HG03469 (cell line): ENCODE measurements at regions not wholly inside any gene's neighbourhood (a gene's known extent, or its start where the extent isn't known, plus 50 kb on each side); places are given as distances from the start of the nearest gene placed in this dataset.

Source experiments
- ATAC-seq: cut with Tn5 transposase; IDR thresholded peaks from one replicate; pipeline ENCODE4 v1.9.1; 2021; ENCODE audit warnings: mild to moderate bottlenecking, moderate library complexity, moderate number of reproducible peaks; ENCODE audit not compliant: unreplicated experiment

DNA sequence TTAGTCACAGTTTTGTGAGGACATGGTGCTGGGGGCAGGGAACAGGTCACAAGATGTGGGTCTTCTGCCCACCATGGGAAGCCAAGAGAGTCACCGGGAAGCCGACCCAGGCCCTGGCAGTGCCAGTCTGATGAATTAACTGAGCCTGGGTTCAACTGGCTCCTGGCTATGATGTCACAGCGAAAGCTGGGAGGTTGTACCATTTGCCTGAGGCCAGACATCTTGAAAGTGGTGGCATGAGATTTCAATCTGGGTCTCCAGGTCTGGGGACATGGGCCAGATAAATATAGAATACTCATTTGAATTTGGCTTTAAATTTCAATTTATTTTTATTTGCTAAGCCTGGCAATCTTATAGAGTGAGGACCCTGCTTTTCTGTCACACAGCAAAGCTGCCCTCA, 280.9 kb downstream of the NSG2 start:
- no peak for ATAC-seq

DNA sequence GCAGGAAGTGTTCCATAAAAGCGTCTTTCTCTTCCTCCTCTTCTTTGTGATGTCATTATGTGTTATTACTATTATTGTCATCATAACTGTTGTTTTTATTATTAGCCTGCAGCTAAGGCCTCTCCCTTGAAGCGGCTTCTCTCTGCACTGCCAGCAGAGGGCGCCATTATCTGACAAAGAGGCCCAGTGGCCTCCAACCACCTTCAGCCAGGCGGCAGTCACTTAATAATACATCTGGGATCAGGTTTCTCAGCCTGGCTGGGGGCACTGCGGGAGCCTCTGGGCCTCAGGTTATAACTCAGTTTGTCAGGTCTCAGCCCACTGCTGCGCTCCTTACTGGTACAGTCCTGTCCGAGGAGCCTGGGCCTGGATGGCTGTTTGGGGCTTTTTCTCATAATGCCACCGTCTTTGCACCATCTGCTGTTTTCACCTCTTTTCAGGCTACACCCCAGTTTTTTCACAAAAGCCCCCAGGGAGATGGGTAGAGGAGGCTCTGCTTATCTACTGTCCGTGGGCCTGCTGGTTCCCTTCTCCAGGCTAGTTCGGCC, 281.9 kb downstream of the NSG2 start:
- no peak for ATAC-seq

DNA sequence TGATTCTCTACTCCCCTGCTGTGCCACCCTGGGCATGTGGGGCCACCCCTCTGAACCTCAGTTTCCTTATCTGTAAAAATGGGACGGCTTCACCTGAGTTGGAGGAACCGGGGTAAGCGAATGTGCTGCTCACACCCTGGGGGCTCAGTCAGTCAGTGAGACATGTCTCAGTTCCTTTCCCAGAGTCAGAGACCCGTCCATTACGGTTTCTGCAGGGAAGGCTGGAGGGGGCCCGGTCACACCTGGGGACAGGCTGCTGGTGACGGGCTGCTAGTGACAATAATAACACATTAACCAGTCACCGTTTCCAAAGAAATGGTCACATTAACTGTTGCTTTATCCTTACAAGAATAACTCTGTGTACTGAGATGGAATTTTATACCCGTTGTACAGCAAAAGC, 282.4 kb downstream of the NSG2 start:
- no peak for ATAC-seq

DNA sequence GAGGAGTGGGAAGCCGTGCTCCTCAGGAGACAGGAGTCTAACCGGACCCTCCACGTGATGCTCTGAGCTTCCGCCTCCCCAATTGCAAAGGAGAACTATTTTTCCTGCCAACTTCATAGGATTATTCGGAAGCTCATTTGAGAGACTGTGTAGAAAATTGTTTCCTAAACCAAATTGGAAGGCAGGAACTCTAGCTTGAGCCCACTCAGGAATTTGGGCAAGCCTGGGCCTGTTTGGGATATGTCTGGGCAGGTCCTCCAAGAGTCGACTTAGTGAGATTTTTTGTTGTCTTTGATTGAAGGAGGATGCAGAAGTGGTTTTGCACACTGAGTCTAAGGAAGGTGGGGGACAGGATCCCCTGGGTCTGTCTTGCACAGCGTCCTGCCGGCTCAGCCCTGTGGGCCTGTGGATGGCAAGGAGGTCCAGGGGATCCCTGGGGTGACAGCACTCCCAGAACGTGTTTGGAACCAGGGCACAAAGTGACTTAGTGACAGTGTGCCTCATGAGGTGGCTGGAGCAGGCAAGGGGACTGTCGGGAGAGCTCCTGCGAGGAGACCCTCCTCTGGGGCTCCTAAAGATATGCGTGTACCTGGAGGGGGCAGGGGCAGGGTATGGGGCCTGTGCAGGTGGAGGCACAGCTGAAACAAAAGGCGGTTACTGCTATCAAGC, 283.3 kb downstream of the NSG2 start:
- no peak for ATAC-seq

DNA sequence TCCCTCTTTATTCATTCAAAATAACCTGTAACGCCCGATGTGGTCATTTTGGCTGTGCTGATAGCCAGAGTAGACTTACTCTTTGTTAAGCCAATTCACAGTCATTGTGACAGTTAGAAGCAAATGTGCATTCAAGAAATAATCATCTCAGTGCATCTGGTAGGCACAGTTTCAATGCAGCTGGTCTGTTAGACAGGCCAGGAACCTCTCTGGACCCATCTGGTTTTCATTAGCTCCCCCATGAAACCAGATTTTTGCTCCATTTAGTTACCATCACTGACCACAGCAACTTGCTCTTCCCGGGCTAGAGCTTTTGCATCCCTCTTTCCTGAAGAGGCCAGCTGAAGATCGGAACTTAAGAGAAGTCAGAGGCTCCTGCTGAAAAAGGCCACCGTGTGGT, 284.2 kb downstream of the NSG2 start:
- ATAC-seq = no peak

DNA sequence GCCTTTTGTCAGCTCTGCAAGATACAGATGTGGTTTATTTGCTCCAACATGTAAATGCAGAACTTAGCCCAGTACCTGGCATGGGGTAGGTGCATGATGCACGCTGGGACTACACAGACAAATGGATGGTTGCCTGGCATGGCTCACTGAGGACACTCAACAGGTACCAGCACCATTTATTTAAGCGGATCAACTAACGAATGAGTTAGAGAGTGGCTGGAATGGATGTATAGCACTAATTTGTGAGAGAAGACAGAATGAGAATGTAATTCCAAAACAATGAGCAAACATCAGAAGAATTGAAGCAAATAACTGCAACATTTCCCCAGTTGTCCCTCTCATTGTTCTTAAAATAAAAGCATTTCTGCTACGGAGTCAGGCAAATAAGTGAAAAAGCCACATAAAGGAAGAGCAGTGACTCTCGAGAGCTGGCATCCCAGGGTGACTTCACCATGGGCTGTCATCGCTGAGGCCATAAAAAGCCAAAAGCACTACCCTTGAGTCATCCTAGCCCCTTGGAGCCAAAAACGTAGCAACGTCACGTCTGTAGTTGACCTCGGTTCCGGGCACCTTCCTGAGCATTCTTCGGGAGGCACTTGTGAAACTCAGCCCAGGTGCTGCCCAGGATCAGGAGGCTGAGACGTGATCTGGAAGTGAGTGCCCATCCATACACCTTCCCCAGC, 290.3 kb downstream of the NSG2 start:
- no peak for ATAC-seq

DNA sequence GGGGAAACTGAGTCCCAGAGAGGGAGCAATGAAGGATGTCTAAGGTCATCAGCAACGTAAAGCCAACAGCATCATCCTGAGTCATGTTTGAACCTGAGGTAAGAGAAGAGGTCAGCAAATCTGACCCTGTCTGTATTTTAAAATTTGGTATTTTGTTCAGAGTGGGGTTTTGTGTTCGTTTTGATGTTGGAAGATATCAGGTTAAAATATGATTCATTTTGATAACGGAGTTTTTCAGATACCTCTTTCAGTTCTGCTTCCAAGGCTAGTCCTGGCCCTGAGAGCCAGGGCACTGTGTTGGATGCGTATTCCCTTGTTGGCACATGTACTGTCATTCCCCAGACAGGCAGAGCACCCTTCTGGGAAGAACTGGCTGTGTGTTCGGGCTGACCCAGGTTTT, 291.0 kb downstream of the NSG2 start:
- ATAC-seq = no peak

DNA sequence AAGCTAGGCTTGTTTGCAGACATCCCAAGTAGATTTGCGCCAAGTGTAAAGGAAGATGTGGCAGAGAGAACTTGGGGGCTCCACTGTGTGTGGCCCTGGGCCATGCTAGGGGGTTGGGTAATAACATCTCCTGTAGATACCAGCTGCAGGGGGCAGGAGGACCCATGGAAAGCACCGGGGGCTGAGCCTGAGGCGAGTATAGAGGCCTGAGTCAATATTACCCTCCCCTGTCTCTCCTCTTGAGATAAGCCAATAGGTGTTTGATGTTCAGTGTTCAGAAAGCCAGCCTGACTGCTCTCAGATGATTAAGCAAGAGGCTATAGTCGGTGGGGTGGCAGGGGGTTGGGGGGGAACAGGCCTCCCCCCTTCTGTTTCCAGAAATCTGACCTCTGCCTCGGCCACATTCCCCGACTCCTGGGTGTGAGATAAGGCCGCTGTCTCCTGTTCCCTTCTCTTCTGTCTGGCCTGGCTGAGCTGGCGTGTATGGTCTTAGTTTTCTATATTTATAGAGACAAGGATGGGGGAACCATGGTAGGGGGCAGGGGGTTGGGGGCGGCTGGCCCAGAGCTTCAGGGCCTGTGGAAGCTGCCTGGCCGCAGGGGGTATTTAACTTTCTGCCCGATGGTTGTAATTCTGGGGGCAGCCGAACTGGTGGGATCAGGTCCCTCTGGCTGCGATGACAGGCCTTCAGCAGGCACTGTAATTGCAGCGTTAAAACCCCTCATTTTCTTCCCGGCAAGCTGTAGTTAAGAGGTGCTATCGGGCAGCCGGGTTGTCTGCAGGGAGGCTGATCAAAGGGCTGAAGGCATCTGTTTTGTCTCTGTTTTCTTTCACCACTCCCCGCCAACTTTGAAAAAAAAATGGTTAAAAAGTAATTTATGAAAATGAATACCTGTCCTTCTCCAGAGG, 292.0 kb downstream of the NSG2 start:
- ATAC-seq = no peak

DNA sequence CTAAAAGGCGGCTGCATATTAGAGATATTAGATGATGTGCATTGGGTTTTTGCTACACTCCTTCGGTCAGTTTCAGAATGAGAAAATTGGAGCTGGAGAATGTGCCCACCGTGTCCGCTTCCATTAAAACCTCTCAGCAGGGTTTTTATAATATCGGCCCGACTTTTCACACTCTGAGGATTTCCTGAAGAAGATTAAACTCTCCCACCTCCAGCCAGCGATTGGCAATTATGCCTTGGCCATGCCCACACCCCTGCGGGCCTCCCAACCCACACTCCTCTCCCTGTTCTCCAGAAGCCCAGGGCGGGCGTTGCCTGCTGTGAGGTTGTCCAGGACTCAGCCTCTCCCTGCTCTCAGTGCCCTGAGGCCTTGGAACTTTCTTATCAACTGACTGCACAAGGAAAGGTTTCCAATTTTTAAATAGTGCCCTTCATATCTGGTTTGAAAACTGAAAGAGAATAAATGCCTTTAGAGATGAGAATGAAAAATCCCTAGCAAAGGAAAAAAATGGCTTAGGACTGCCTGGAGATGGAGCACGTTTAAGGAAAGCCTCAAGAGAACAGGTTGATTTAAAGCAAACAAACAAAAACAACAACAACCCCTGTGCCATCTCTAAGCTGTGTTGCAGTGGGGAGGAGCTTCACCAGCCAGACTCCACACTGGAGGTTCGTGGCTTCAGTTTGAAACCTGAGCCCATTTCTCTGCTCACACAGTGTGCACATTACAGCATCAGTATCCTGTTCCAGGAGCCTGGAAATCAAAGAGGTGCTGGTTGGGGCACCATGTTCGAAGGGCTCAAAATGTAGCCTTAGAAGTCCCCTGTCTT, 292.9 kb downstream of the NSG2 start:
- no peak for ATAC-seq

DNA sequence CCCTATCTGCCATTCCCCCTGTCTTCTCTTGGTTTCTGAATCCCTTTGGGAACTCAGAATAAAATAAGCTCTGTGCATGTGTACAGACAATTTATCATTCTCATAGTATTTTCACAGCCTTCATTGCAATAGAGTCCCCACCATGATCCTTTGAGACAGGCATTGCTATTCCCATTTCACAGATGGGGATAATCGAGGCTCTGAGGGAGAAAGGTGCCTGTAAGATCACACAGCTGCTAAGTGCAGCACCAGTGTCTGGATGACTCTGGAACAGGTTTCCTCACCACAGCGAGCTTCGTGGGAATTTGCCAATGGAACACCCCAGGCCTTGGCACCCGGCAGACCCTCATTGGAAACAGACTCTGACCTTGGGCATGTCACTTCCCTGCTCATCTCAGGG, 293.6 kb downstream of the NSG2 start:
- ATAC-seq = no peak

DNA sequence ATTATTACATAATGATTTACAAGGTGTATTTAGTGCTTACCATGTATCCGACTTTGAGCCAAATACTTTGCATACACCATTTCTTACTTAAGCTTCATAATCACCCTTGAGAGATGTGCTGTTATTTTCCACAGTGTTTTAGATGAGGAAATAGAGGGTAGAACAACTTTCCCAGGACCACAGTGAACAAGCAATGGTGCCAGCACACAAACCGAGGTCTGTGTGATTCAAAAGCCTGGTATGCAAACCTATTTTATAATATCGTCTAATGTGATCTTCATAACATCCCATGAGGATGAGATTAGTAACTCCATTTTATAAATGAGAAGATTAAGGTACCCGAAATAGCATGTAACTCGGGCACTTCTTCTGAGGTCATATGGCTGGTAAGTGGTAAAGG, 294.7 kb downstream of the NSG2 start:
- ATAC-seq = no peak

DNA sequence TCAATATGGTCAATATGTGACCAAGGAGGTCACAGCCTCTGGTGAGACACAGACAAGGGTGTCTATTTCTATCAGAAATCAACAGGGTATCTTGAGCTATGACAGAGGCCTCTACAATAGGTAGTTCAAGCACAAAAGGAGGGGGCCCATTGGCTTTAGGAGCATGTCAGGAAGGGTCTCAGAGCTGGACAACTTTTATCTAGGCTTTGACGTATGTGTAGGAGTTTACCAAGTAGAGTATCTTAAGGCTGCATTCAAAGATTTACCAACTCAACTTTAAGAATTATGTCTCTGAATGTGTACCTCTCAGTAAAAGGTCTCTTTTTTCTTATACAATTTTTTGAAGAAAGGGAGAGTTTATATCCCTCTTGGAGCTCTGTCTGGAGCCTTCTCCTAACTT, 297.2 kb downstream of the NSG2 start:
- no peak for ATAC-seq

DNA sequence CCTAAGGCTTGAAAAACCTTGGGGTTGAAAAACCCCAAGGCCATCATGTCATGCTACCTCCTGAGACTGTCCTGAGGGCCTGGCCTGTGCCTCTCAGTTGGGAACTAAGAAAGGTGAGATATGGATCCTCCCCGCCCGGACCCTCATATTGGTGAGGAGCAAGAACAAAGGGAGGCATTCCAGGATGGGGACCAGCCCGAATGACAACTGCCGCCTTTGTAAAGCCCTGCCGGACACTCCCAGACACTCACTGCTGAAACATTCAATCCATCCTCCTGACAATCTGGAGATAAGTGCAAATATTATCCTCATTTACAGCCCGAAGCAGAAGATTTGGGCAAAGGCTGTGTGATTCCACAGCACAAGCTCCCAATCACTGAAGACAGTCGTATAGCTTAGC, 298.3 kb downstream of the NSG2 start:
- no peak for ATAC-seq

DNA sequence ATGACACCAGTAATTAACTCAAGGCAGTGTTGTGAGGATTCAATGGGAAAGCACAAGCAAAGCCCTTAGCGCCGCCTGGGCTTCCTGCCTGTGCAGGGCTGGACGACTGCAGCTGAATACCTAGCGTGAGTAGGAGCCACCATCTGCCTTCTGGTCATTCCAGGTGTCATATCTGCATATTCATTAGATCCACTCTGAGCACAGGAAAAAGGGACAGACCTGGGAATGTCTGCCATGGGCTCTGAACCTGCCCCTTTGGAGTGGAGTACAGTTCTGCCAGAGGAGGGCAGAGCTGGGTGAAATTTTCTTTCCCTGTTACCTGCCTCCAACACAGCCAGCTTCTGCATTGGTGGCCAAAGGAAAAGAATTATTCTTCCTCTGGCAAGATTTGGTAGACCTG, 298.8 kb downstream of the NSG2 start:
- ATAC-seq = no peak

DNA sequence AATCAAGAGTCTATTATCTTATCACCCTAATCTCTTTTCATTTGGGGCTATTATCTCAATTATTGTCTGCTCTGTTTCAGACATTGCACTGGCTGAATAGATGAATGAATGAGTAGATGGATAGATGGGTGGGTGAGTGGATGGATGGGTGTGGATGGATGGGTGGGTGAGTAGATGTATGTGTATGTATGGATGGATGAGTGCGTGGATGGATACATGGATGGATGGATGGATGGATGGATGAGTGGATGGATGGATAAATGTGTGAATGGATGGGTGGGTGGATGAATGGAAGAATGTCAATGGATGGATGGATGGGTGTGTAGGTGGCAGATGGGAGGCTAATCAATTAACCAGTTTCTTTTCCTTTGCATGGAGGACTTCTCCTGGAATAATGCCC, 301.7 kb downstream of the NSG2 start:
- no peak for ATAC-seq

DNA sequence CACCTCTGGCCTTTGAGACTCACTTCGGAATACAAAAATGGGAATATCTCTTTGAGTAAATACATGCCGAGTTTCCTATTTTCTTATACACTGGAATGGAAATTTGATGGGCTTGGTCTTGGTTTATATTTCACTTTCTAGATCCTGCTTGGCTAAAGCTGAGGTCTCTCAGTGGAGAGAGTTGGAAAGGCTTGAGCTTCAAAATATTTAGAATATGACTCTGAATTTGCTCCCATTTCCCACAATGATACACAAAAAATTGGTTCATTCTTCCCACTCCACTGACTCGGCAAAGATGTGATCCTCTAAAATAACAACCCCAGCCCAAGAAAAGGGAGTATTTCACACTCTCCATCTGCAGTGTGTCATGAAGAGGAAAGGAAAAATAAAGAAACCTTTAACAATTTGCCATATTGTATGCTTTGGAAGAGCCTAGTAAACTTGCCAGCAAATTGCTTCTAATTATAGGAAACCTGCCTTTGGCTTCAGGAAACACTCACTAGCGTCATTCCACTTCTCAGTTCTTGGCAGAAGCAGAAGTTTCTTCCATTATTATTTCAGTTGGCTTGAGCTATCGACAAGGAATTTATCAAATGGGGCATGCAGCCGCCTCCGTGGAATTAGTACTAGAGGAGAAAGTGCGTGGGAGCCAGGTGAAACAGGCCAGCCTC, 302.9 kb downstream of the NSG2 start:
- no peak for ATAC-seq

DNA sequence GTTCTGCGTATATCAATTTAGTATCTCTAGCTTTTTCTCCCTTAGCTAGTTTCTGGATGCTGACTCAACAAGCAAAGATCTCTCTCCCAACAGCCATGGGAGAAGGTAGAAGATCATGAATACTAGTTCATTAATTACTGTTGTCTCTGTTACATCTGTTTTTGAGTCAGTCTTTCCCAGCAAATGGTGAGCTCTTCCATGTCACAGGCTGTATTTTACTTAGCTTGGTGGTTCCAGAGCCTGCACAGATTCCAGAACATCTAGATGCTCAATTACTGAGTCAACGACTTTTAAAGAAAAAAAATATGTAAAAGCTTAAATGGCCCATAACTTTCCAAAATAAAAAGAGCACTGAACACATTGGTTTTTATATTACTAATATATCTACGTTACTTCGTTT, 307.2 kb downstream of the NSG2 start:
- no peak for ATAC-seq

DNA sequence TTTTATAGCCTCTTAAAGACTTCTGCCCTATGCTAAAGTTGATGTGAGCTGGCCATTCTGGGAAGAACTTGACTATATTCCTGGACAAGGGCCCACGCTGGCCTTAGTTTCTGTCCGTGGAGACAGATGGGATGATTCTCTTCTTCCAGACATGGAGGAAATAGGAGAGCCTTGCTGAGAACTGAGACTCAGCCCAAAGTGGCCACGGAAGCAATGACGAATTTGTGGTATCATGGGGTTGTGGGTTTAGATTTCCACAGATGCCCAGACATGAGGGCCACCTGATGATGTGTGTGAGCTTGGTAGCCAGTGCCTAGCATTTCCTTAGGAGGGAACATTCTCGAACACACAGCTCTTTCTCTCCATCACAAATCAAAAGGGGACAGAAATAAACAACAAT, 309.1 kb downstream of the NSG2 start:
- ATAC-seq = no peak

DNA sequence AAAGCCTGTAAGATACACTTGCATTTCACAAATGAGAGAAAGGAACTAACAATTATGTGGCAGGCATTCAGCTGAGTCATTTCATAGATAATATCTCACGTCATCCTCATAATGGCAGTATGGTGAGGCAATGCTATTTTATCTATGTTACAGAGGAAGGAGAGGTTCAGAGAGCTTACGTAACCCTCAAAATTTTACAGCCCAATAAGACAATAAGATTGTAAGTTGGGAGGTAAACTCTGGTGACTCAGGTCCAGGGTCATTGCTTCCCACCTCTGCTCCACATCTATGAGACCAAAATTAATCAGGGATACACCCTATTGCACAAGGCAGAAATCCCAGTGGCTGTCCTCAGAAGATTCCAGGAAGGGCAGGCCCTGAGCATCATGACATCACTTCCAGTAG, 309.7 kb downstream of the NSG2 start:
- no peak for ATAC-seq

DNA sequence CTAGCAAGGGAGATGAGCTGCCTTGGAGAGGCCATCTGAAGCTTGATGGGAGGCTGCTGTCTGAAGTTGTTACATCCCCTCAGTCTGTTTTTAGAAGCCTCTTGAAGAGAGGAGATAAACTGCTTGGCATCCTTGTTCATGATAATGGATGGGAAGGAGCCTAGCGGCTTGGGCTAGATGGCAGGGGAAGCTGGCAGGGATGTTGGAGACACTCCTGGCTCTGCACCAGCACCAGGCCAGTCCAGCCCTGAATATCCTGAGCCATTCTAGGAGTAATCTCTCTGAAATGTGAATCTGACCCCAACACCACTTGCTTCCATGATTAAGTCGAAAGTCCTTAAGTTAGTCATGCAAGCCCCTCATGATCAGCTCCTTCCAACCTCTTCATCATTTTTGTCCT, 310.5 kb downstream of the NSG2 start:
- ATAC-seq = no peak
